ENCODE measurements at regions not wholly inside any gene's neighbourhood (a gene's known extent, or its start where the extent isn't known, plus 50 kb on each side); places are given as distances from the start of the nearest gene placed in this dataset.

GRCh38 chr2:100752628-100753333 is 67.2 kb upstream of the NPAS2 start:
- no peak for TF ChIP-seq SPI1 (IDR thresholded peaks at IDR 0.05; ENCODE audit: low read depth, low read length)
- no peak for TF ChIP-seq POLR2A (IDR thresholded peaks at IDR 0.05; ENCODE audit: low read depth, low read length)
- no peak for TF ChIP-seq TAF1 (IDR thresholded peaks at IDR 0.05; ENCODE audit: low read depth, low read length)
- TF ChIP-seq PAX5 (IDR thresholded peaks at IDR 0.05; ENCODE audit: insufficient read depth, low read length, severe bottlenecking), result no peak
- TF ChIP-seq POU2F2 (IDR thresholded peaks at IDR 0.05; ENCODE audit: low read depth, low read length), result no peak
- TF ChIP-seq POLR2AphosphoS5 (IDR thresholded peaks at IDR 0.05; ENCODE audit: low read depth, low read length), result no peak
- no peak for FAIRE-seq

GRCh38 chr2:100753444-100753843 is 66.5 kb upstream of the NPAS2 start:
- DNase-seq (ENCODE audit: insufficient read length, low spot score) (no peak), FAIRE-seq (no peak)
- TF ChIP-seq TAF1 (IDR thresholded peaks at IDR 0.05; ENCODE audit: low read depth, low read length) (no peak), PAX5 (IDR thresholded peaks at IDR 0.05; ENCODE audit: insufficient read depth, low read length, severe bottlenecking) (no peak), POLR2AphosphoS5 (IDR thresholded peaks at IDR 0.05; ENCODE audit: low read depth, low read length) (no peak), POU2F2 (IDR thresholded peaks at IDR 0.05; ENCODE audit: low read depth, low read length) (no peak), SPI1 (IDR thresholded peaks at IDR 0.05; ENCODE audit: low read depth, low read length) (no peak), POLR2A (IDR thresholded peaks at IDR 0.05; ENCODE audit: low read depth, low read length) (no peak)

More at GRCh38 chr2:100752628-100753333, 67.2 kb upstream of the NPAS2 start:
- DNase-seq (ENCODE audit: insufficient read length, low spot score), result no peak

- DNase-seq (ENCODE audit: insufficient read length, low spot score) (no peak), FAIRE-seq (no peak)
- TF ChIP-seq POU2F2 (IDR thresholded peaks at IDR 0.05; ENCODE audit: low read depth, low read length) (no peak), POLR2AphosphoS5 (IDR thresholded peaks at IDR 0.05; ENCODE audit: low read depth, low read length) (no peak), POLR2A (IDR thresholded peaks at IDR 0.05; ENCODE audit: low read depth, low read length) (no peak), TAF1 (IDR thresholded peaks at IDR 0.05; ENCODE audit: low read depth, low read length) (no peak), SPI1 (IDR thresholded peaks at IDR 0.05; ENCODE audit: low read depth, low read length) (no peak), PAX5 (IDR thresholded peaks at IDR 0.05; ENCODE audit: insufficient read depth, low read length, severe bottlenecking) (no peak)
Measured at GRCh38 chr2:100753881-100754280, 66.1 kb upstream of the NPAS2 start.

- no peak for TF ChIP-seq POLR2A (IDR thresholded peaks at IDR 0.05; ENCODE audit: low read depth, low read length)
- TF ChIP-seq PAX5 (IDR thresholded peaks at IDR 0.05; ENCODE audit: insufficient read depth, low read length, severe bottlenecking), result no peak
- TF ChIP-seq POU2F2 (IDR thresholded peaks at IDR 0.05; ENCODE audit: low read depth, low read length), result no peak
- TF ChIP-seq TAF1 (IDR thresholded peaks at IDR 0.05; ENCODE audit: low read depth, low read length), result no peak
- no peak for TF ChIP-seq SPI1 (IDR thresholded peaks at IDR 0.05; ENCODE audit: low read depth, low read length)
- TF ChIP-seq POLR2AphosphoS5 (IDR thresholded peaks at IDR 0.05; ENCODE audit: low read depth, low read length), result no peak
- FAIRE-seq (no peak), DNase-seq (ENCODE audit: insufficient read length, low spot score) (no peak)
Measured at GRCh38 chr2:100754951-100755350, 65.0 kb upstream of the NPAS2 start.

GRCh38 chr2:100755441-100755840 is 64.5 kb upstream of the NPAS2 start:
- no peak for DNase-seq (ENCODE audit: insufficient read length, low spot score)
- TF ChIP-seq POU2F2 (IDR thresholded peaks at IDR 0.05; ENCODE audit: low read depth, low read length), result no peak
- no peak for FAIRE-seq

GRCh38 chr2:100756704-100757103 is 63.2 kb upstream of the NPAS2 start:
- FAIRE-seq (no peak), DNase-seq (ENCODE audit: insufficient read length, low spot score) (no peak)
- no peak for TF ChIP-seq POU2F2 (IDR thresholded peaks at IDR 0.05; ENCODE audit: low read depth, low read length)
- TF ChIP-seq POLR2AphosphoS5 (IDR thresholded peaks at IDR 0.05; ENCODE audit: low read depth, low read length), result no peak
- no peak for TF ChIP-seq PAX5 (IDR thresholded peaks at IDR 0.05; ENCODE audit: insufficient read depth, low read length, severe bottlenecking)
- TF ChIP-seq POLR2A (IDR thresholded peaks at IDR 0.05; ENCODE audit: low read depth, low read length), result no peak
- no peak for TF ChIP-seq SPI1 (IDR thresholded peaks at IDR 0.05; ENCODE audit: low read depth, low read length)
- TF ChIP-seq TAF1 (IDR thresholded peaks at IDR 0.05; ENCODE audit: low read depth, low read length), result no peak

- TF ChIP-seq TAF1 (IDR thresholded peaks at IDR 0.05; ENCODE audit: low read depth, low read length) (no peak), POLR2AphosphoS5 (IDR thresholded peaks at IDR 0.05; ENCODE audit: low read depth, low read length) (no peak), PAX5 (IDR thresholded peaks at IDR 0.05; ENCODE audit: insufficient read depth, low read length, severe bottlenecking) (no peak), POLR2A (IDR thresholded peaks at IDR 0.05; ENCODE audit: low read depth, low read length) (no peak), SPI1 (IDR thresholded peaks at IDR 0.05; ENCODE audit: low read depth, low read length) (no peak), POU2F2 (IDR thresholded peaks at IDR 0.05; ENCODE audit: low read depth, low read length) (no peak)
- DNase-seq (ENCODE audit: insufficient read length, low spot score), result no peak
- no peak for FAIRE-seq
Measured at GRCh38 chr2:100757621-100758394, 62.1 kb upstream of the NPAS2 start.

- no peak for TF ChIP-seq PAX5 (IDR thresholded peaks at IDR 0.05; ENCODE audit: insufficient read depth, low read length, severe bottlenecking)
- TF ChIP-seq TAF1 (IDR thresholded peaks at IDR 0.05; ENCODE audit: low read depth, low read length), result no peak
- no peak for TF ChIP-seq POLR2A (IDR thresholded peaks at IDR 0.05; ENCODE audit: low read depth, low read length)
- no peak for TF ChIP-seq POLR2AphosphoS5 (IDR thresholded peaks at IDR 0.05; ENCODE audit: low read depth, low read length)
- no peak for TF ChIP-seq POU2F2 (IDR thresholded peaks at IDR 0.05; ENCODE audit: low read depth, low read length)
- TF ChIP-seq SPI1 (IDR thresholded peaks at IDR 0.05; ENCODE audit: low read depth, low read length), result no peak
- FAIRE-seq (no peak), DNase-seq (ENCODE audit: insufficient read length, low spot score) (no peak)
Measured at GRCh38 chr2:100759901-100760300, 60.0 kb upstream of the NPAS2 start.

- no peak for DNase-seq (ENCODE audit: insufficient read length, low spot score)
- TF ChIP-seq POLR2A (IDR thresholded peaks at IDR 0.05; ENCODE audit: low read depth, low read length) (no peak), PAX5 (IDR thresholded peaks at IDR 0.05; ENCODE audit: insufficient read depth, low read length, severe bottlenecking) (no peak), POU2F2 (IDR thresholded peaks at IDR 0.05; ENCODE audit: low read depth, low read length) (no peak), TAF1 (IDR thresholded peaks at IDR 0.05; ENCODE audit: low read depth, low read length) (no peak), SPI1 (IDR thresholded peaks at IDR 0.05; ENCODE audit: low read depth, low read length) (no peak), POLR2AphosphoS5 (IDR thresholded peaks at IDR 0.05; ENCODE audit: low read depth, low read length) (no peak)
- no peak for FAIRE-seq
Measured at GRCh38 chr2:100761365-100761764, 58.6 kb upstream of the NPAS2 start.
